HG03103 (cell line): ENCODE measurements at regions not wholly inside any gene's neighbourhood (a gene's known extent, or its start where the extent isn't known, plus 50 kb on each side); places are given as distances from the start of the nearest gene placed in this dataset.
"Not testable (repeated sequence)": the region's sequence is repeated elsewhere in the genome, so short reads cannot be mapped to it uniquely, and the experiment has no call there.

Source experiments
- ATAC-seq: cut with Tn5 transposase; IDR thresholded peaks from one replicate; pipeline ENCODE4 v1.9.1; 2021; ENCODE audit warnings: low read depth; ENCODE audit not compliant: unreplicated experiment

DNA sequence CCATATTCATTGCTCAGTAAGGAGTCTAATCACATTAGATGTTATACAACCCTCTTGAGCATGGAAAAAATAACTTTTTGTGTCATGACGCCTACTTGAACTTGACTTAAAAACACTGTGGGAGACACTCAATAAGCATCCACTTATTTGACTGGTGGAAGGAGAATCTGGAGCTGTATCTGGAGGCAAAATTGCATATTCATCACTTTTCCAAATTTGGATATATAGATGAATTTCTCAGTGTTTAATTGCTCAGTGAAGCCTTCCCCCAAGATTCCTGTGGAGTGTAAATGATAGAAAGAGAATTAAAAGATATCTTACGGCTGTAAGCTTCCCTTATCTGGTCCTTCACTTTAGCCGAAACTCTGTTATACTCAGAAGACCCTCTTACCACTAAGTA lies 610.7 kb upstream of the ADGRL2 start:
- no peak for ATAC-seq

GRCh38 chr1:81187635-81188034 lies 613.1 kb upstream of the ADGRL2 start:
- no peak for ATAC-seq

DNA sequence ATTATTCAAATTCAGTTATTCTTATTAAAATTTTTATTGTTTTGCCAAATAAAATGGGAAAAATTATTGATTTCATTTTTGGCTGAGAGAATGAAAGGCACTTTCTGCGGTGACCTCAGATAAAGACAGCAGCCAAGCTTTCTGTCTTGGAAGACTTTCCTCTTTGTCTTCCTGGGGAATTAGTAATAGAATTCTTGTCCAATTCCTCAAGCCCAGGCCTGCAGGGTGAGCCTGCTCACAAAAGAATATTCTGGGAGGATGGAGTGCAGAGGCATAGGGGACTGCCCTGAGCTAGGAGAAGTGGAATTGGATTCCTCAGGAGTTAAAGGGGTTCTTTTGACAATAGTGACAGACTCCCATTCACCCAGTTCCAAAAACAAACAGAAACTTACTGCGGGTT lies 614.5 kb upstream of the ADGRL2 start:
- ATAC-seq = no peak

DNA sequence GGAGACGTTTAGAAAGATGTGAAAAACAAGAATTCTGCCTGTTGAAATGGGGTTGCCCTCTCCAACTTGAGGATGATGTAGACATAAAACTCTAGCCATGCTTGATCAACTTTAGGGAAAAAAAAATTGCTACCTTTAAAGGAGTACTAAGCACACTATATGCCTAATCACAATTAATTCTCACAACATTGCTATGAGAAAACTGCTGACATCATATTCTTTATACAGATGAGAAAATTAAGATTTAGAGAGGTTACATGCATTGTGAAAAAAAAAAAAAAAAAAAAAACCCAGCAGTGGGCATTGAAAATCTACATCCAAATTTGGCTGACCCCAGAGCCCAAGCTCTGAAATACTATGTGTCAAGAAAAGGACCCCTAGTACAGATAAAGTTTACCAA lies 617.2 kb upstream of the ADGRL2 start:
- ATAC-seq = no peak

DNA sequence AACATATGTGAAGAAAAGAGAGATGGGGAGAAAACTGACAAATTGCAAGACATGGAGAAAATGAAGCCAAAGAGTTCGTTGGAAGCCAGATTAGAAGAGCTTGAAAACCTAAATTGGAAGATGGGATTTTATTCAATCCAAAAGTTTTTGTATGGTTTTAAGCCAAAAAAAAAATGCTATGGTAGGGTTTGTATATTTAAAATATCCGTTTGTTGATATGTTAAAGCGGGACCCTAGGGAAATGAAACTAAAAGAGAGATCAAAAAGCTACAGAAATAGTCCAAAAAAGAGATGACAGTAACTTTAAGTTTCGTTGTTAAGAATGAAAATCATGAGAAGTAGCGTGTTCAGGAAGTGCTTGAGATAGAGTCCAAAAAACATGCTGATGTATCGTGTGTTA lies 617.7 kb upstream of the ADGRL2 start:
- peak; percentile 57 for ATAC-seq

DNA sequence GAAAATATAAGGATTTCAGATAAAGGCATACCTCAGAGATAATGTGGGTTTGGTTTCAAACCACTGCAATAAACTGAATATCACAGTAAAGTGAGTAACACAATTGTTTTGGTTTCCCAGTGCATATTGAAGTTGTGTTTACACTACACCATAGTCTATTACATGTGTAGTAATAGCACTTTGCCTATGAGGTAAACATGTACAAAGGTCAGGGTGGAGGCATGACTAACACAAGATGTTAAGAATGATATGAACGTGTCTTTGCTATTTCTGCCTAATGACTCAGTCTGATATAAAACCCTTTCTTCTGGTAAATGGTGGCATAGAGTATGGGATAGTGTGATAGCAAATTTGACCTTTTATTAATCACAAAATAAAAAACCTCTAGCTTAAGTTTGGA lies 621.5 kb upstream of the ADGRL2 start:
- ATAC-seq = no peak

GRCh38 chr1:81178431-81179093 lies 622.2 kb upstream of the ADGRL2 start:
- ATAC-seq = not testable (repeated sequence)

DNA sequence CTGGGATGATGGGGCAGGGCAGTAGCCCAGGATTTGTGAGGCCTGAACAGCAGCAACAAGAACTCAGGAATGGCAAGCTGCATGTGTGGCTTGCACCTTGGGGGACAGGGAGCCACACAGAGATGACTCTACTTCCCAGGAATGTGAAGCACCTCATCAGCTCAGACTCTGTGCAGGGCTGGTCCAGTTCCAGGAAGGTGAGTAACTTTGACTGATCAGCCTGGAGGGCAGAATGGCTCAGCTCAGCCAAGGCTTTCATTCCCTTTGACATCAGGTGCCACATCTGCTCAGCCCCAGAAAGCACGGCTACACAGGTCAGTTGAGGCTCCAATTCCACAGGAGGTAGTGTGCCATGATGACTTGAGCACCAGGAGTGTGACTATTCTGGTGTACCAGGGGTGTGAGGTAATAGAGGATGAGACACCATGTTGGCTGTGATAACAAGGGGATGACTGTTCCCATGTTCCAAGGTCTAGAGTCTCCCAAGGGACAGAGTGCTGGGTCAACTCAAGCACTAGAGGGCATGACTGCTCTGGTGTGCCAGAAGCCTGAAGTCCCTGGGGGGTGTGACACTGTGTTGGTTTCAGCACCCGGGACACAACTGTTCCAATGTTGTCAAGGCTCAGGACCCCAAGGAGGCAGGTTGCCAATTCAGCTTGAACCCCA lies 625.8 kb upstream of the ADGRL2 start:
- no peak for ATAC-seq

DNA sequence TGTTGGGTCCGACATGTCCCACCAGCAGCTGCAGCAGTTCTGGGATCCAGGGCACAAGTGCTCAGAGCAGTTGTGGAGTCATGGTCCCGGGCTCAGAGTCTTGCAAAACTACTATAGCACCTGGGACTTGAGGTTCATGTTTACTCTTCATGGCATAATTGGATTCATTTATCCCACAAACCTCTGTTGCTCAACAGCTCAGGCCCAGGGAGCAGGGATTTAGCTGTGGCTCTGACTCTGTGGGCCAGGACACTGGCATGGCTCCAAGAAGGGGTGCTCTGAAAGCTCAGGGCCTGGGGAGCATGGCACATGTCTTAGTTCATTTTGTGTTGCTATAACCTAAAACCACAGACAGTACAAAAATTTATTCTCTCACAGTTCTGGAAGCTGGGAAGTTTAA lies 626.7 kb upstream of the ADGRL2 start:
- no peak for ATAC-seq

- no peak for ATAC-seq
These were observed 628.3 kb upstream of the ADGRL2 start for GRCh38 chr1:81172483-81172882.

GRCh38 chr1:81170721-81171120 lies 630.0 kb upstream of the ADGRL2 start:
- ATAC-seq = no peak

GRCh38 chr1:81165963-81166362 lies 634.8 kb upstream of the ADGRL2 start:
- ATAC-seq = no peak

DNA sequence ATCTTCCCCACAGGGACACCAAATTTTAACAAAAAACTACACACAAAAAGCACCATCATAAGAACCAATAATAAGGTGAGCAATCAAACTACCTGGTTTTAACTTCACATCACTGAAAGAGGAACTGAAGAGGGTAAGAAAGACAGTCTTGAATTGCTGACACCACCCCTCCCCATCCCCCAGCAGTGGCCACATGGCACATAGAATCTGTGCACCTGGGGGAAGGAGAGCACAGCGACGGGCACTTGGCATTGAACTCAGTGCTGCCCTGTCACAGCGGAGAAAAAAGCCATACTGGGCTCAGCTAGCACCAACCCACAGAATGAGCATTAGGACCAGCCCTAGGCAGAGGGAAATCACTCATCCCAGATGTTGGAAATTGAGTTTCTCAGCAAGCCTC lies 640.0 kb upstream of the ADGRL2 start:
- ATAC-seq = no peak

- no peak for ATAC-seq
These were observed 642.1 kb upstream of the ADGRL2 start for GRCh38 chr1:81158592-81158991.

DNA sequence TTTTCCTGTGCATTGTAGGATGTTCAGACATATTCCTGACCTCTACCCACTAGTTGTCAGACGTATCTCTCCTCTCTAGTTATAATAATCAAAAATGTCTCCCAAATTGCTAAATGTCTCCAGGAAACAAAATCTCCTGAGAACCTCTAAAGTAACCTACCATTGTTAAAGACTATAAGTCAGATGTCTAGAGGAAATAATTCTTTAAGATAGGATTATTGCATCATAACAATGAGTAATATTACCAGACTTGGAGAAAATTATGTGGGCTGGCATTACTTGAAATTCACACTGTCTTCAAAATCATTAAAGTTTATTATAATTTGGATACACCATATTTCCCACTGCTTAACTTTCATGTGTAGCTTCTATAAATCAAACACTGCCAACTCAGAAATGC lies 643.0 kb upstream of the ADGRL2 start:
- no peak for ATAC-seq

GRCh38 chr1:81156887-81157286 lies 643.8 kb upstream of the ADGRL2 start:
- ATAC-seq = no peak

- no peak for ATAC-seq
These were observed 645.6 kb upstream of the ADGRL2 start for GRCh38 chr1:81155131-81155530.

- no peak for ATAC-seq
These were observed 649.5 kb upstream of the ADGRL2 start for GRCh38 chr1:81151206-81151605.

DNA sequence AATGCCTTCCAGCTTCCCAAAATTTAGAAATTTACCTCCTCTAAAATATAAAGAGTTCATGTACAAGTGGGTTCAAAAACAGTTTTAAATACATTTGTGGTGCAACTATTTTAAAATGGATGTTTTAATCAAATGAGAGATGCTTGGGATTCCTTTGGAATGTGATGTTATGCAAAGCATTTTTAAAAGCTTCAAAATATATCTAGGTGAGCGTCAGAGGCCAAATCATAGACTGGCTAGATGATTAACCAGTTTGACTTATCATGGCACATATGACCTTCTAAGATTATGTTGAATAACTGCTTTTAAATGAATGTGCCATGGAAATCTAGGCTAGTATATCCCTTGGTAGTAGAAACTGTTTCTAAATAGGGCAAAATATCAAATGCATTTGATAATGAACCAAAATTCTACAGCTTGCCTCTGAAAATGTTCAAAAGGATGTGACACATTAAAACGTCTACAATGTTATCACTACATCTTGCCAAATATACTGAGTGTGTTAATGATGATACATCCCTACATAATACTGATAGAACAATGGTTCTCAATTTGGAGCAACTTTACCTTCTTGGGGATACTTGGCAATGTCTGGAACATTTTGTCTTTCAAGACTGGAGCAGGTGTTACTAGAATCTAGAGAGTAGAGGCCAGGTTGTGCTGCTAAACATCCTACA lies 650.9 kb upstream of the ADGRL2 start:
- no peak for ATAC-seq

GRCh38 chr1:81144240-81144825 lies 656.4 kb upstream of the ADGRL2 start:
- ATAC-seq = no peak

- no peak for ATAC-seq
These were observed 658.5 kb upstream of the ADGRL2 start for GRCh38 chr1:81142099-81142826.
